Liver (tissue), 3 donors: ENCODE measurements at regions not wholly inside any gene's neighbourhood (a gene's known extent, or its start where the extent isn't known, plus 50 kb on each side); places are given as distances from the start of the nearest gene placed in this dataset.

ENCODE experiments used
- CTCF ChIP-seq: fragments of 150-350 bp; IDR thresholded peaks from 2 replicates; pipeline ENCODE4 v1.5.1; 2017; ENCODE audit warnings: improper control_type of control experiment, low read depth, low read length; ENCODE audit not compliant: missing input control
- GABPA ChIP-seq, 2 donors: IDR thresholded peaks in 1 of 2; conservative IDR thresholded peaks in 1 of 2; 2 replicates each; pipeline ENCODE4 v1.6.1; 2016; ENCODE audit warnings: antibody characterized with exemption in 2 of 2, mild to moderate bottlenecking in 1 of 2, moderate library complexity in 1 of 2
- MAX ChIP-seq: IDR thresholded peaks from 2 replicates; pipeline ENCODE4 v1.6.1; 2016; ENCODE audit warnings: antibody characterized with exemption
- RAD21 ChIP-seq, 2 donors: IDR thresholded peaks; 2 replicates each; pipeline ENCODE4 v1.6.1; 2016; ENCODE audit warnings: antibody characterized with exemption in 2 of 2, mild to moderate bottlenecking in 2 of 2
- REST ChIP-seq: IDR thresholded peaks from 2 replicates; pipeline ENCODE4 v1.6.1; 2016; ENCODE audit warnings: antibody characterized with exemption, mild to moderate bottlenecking
- RXRA ChIP-seq, 2 donors: IDR thresholded peaks; 2 replicates each; pipeline ENCODE4 v1.6.1; 2017 to 2018; ENCODE audit warnings: antibody characterized with exemption in 2 of 2, mild to moderate bottlenecking in 1 of 2
- TAF1 ChIP-seq: conservative IDR thresholded peaks from 2 replicates; pipeline ENCODE4 v1.6.1; 2016; ENCODE audit warnings: antibody characterized with exemption, mild to moderate bottlenecking
- YY1 ChIP-seq: IDR thresholded peaks from 2 replicates; pipeline ENCODE4 v1.6.1; 2016; ENCODE audit warnings: antibody characterized with exemption, mild to moderate bottlenecking
- donor health status: healthy.
- donor health status: healthy.

- no peak for TF ChIP-seq GABPA (IDR thresholded peaks at IDR 0.05 in 1 of 2, conservative IDR thresholded peaks at IDR 0.05 in 1 of 2)
- no peak for TF ChIP-seq CTCF
- no peak for TF ChIP-seq REST
- TF ChIP-seq RAD21 (IDR thresholded peaks at IDR 0.05) = no peak
- TF ChIP-seq MAX = no peak
- no peak for TF ChIP-seq YY1
- TF ChIP-seq TAF1 = no peak
- TF ChIP-seq RXRA (IDR thresholded peaks at IDR 0.05) = no peak
These were observed 112.8 kb upstream of the PSMD7 start for GRCh38 chr16:74183601-74184360.
